WI38 (cell line): ENCODE measurements at regions not wholly inside any gene's neighbourhood (a gene's known extent, or its start where the extent isn't known, plus 50 kb on each side); places are given as distances from the start of the nearest gene placed in this dataset.

ENCODE experiments used
- H3K4me3 ChIP-seq: 2 replicates; pipeline ENCODE4 v1.5.1; 2011; ENCODE audit warnings: low read depth, mild to moderate bottlenecking, control low read depth, low read length
- TF ChIP-seq, protein P1 (sequence below): IDR thresholded peaks from 2 replicates; pipeline ENCODE4 v1.5.1; 2012; ENCODE audit warnings: low read depth, mild to moderate bottlenecking, control low read depth, low read length

- peak overlapping the region; percentile 54 for H3K4me3 ChIP-seq
Observed at GRCh38 chr17:77321649-77322513, 181.1 kb downstream of the SEC14L1 start.

DNA sequence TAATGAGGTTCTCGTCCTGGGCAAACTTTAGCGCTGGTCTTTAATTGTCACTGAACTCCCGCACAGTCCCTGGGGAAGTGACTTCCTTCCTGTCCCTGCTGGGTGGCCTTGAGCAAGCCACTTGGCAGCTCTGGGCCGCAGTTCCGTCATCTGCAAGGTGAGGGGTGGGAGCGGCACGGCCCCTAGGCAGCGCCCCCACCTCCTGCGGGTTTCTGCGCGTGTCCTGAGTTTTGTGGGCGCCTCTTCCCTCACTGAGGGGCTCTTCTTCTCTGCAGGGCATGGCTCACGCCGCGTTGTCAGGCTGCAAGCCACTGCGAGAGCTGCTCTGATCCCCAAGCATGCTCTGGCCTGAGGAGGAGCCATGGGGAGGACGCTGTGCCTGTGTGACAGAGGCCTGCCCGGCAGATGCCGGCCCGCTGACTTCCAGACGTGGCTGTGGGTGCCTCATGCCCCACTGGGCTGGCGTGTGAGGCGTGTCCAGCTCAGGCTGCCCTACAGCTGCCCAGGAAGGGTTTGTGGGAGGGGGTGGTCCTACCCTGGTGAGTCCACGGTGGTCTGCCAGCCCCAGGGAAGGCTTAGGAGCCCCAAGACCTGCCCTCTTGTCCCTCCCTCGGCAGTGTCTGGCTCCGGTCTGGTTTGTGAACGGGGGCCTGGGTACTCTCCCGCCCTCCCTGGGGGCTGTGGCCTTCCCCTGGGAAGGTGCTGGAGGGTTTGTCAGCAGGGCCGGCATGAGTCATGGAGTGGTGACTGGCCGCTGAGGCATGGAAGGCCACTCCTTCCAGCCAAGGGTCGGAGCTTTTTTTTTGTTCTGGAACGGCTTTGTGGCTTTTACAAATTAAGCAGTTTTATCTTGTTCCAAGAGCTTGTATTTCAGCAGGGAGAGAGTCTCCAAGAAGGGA lies 182.0 kb downstream of the SEC14L1 start:
- peak overlapping the region; percentile 54 for H3K4me3 ChIP-seq
- TF ChIP-seq, protein P1, sequence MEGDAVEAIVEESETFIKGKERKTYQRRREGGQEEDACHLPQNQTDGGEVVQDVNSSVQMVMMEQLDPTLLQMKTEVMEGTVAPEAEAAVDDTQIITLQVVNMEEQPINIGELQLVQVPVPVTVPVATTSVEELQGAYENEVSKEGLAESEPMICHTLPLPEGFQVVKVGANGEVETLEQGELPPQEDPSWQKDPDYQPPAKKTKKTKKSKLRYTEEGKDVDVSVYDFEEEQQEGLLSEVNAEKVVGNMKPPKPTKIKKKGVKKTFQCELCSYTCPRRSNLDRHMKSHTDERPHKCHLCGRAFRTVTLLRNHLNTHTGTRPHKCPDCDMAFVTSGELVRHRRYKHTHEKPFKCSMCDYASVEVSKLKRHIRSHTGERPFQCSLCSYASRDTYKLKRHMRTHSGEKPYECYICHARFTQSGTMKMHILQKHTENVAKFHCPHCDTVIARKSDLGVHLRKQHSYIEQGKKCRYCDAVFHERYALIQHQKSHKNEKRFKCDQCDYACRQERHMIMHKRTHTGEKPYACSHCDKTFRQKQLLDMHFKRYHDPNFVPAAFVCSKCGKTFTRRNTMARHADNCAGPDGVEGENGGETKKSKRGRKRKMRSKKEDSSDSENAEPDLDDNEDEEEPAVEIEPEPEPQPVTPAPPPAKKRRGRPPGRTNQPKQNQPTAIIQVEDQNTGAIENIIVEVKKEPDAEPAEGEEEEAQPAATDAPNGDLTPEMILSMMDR: no peak

More at GRCh38 chr17:77321649-77322513, 181.1 kb downstream of the SEC14L1 start:
- TF ChIP-seq, protein P1: no peak

GRCh38 chr17:77323413-77324171 lies 182.8 kb downstream of the SEC14L1 start:
- peak overlapping the region; percentile 54 for H3K4me3 ChIP-seq

DNA sequence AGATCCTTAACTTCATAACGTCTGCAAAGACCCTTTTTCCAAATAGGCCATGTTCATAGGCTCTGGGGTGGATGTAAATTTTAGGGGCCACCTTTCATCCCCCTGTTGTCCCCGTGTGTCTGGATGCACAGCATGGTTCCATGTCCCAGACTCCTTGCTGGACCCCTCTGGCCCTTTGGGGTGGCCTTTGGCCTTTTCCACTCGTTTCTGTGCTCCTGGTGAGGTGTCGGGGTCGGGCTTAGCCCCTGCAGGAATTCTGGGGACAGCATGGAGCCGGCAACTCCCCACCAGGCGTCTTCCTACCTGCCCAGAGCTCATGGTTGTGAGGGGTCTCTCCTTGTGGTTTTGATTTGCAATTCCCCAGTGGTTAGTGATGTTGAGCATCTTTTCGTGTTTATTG lies 183.5 kb downstream of the SEC14L1 start:
- TF ChIP-seq, protein P1: no peak
- peak overlapping the region; percentile 54 for H3K4me3 ChIP-seq

More at GRCh38 chr17:77323413-77324171, 182.8 kb downstream of the SEC14L1 start:
- TF ChIP-seq, protein P1: no peak

GRCh38 chr17:77325577-77326075 lies 184.9 kb downstream of the SEC14L1 start:
- H3K4me3 ChIP-seq: 0 out of 2 replicates have a peak overlapping the region, but pooled peaks have one; percentile 16
- TF ChIP-seq, protein P1: no peak

- TF ChIP-seq, protein P1: no peak
- H3K4me3 ChIP-seq: no peak overlapping the region
Observed at GRCh38 chr17:77326076-77326591, 185.4 kb downstream of the SEC14L1 start.
